ES-I3 (cell line): ENCODE measurements at regions not wholly inside any gene's neighbourhood (a gene's known extent, or its start where the extent isn't known, plus 50 kb on each side); places are given as distances from the start of the nearest gene placed in this dataset.
"Not testable (repeated sequence)": the region's sequence is repeated elsewhere in the genome, so short reads cannot be mapped to it uniquely, and the experiment has no call there.

ENCODE experiments used
- H3K36me3 ChIP-seq: 2 replicates; pipeline ENCODE4 v1.6.1; 2013; ENCODE audit warnings: mild to moderate bottlenecking, low read length, control low read depth, moderate library complexity; ENCODE audit not compliant: insufficient read depth
- H3K4me1 ChIP-seq: 2 replicates; pipeline ENCODE4 v1.6.1; 2013; ENCODE audit warnings: mild to moderate bottlenecking, control low read depth, low read length; ENCODE audit not compliant: insufficient read depth
- H3K9ac ChIP-seq: 2 replicates; pipeline ENCODE4 v1.6.1; 2013; ENCODE audit warnings: low read depth, mild to moderate bottlenecking, low read length, moderate library complexity
- H3K9me3 ChIP-seq: 2 replicates; pipeline ENCODE4 v1.6.1; 2013; ENCODE audit warnings: mild to moderate bottlenecking, low read length, moderate library complexity; ENCODE audit not compliant: control insufficient read depth, insufficient read depth

- H3K4me1 ChIP-seq = no peaks in the 10 kb centered on the region; the same call in 1 of the 2 replicates
- no peaks in the 10 kb centered on the region for H3K9me3 ChIP-seq
- no peak overlapping the region for H3K9ac ChIP-seq
- H3K36me3 ChIP-seq = no peaks in the 10 kb centered on the region
Observed at GRCh38 chr5:87741881-87742280, 329.2 kb upstream of the CCNH start.

- Histone ChIP-seq H3K9ac (no peak overlapping the region), H3K36me3 (no peaks in the 10 kb centered on the region), H3K9me3 (no peaks in the 10 kb centered on the region), H3K4me1 (peaks cover 10% of the 10 kb centered on the region)
Observed at GRCh38 chr5:87735923-87736322, 323.2 kb upstream of the CCNH start.

- H3K9ac ChIP-seq = no peak overlapping the region
- no peaks in the 10 kb centered on the region for H3K9me3 ChIP-seq
- H3K4me1 ChIP-seq = peaks cover 10% of the 10 kb centered on the region
- H3K36me3 ChIP-seq = no peaks in the 10 kb centered on the region
Observed at GRCh38 chr5:87733897-87734296, 321.2 kb upstream of the CCNH start.

GRCh38 chr5:87732875-87733768 is 320.4 kb upstream of the CCNH start:
- Histone ChIP-seq H3K9me3 (no peaks in the 10 kb centered on the region), H3K4me1 (peaks cover 10% of the 10 kb centered on the region), H3K36me3 (no peaks in the 10 kb centered on the region), H3K9ac (no peak overlapping the region)

GRCh38 chr5:87729781-87730180 is 317.1 kb upstream of the CCNH start:
- Histone ChIP-seq H3K9me3 (no peaks in the 10 kb centered on the region), H3K9ac (no peak overlapping the region), H3K36me3 (no peaks in the 10 kb centered on the region), H3K4me1 (peaks cover 10% of the 10 kb centered on the region)

GRCh38 chr5:87722286-87722685 is 309.6 kb upstream of the CCNH start:
- Histone ChIP-seq H3K9me3 (peaks cover 7% of the 10 kb centered on the region; the same call in 1 of the 2 replicates), H3K9ac (no peak overlapping the region), H3K36me3 (no peaks in the 10 kb centered on the region), H3K4me1 (peaks cover 13% of the 10 kb centered on the region; the same call in 1 of the 2 replicates)

GRCh38 chr5:87718224-87718925 is 305.6 kb upstream of the CCNH start:
- H3K9ac ChIP-seq, H3K9me3 ChIP-seq, H3K36me3 ChIP-seq: not testable (repeated sequence)
- peaks cover 13% of the 10 kb centered on the region; the same call in 1 of the 2 replicates for H3K4me1 ChIP-seq

- Histone ChIP-seq H3K9ac (no peak overlapping the region), H3K36me3 (no peaks in the 10 kb centered on the region), H3K4me1 (peaks cover 10% of the 10 kb centered on the region; the same call in 1 of the 2 replicates), H3K9me3 (peaks cover 10% of the 10 kb centered on the region)
Observed at GRCh38 chr5:87717761-87718160, 305.0 kb upstream of the CCNH start.

- Histone ChIP-seq H3K36me3 (no peaks in the 10 kb centered on the region), H3K9me3 (no peaks in the 10 kb centered on the region), H3K9ac (no peak overlapping the region), H3K4me1 (no peaks in the 10 kb centered on the region)
Observed at GRCh38 chr5:87705876-87706275, 293.1 kb upstream of the CCNH start.

- H3K4me1 ChIP-seq = no peaks in the 10 kb centered on the region
- 0 out of 2 replicates have a peak, but pooled peaks cover 2% of the 10 kb centered on the region for H3K9me3 ChIP-seq
- H3K36me3 ChIP-seq = no peaks in the 10 kb centered on the region
- H3K9ac ChIP-seq = no peak overlapping the region
Observed at GRCh38 chr5:87686975-87687374, 274.2 kb upstream of the CCNH start.

GRCh38 chr5:87686018-87686417 is 273.3 kb upstream of the CCNH start:
- Histone ChIP-seq H3K9ac (no peak overlapping the region), H3K36me3 (no peaks in the 10 kb centered on the region), H3K4me1 (no peaks in the 10 kb centered on the region), H3K9me3 (0 out of 2 replicates have a peak, but pooled peaks cover 2% of the 10 kb centered on the region)

- Histone ChIP-seq H3K9ac (no peak overlapping the region), H3K36me3 (no peaks in the 10 kb centered on the region)
Observed at GRCh38 chr5:87674235-87674634, 261.5 kb upstream of the CCNH start.

GRCh38 chr5:87671146-87671545 is 258.4 kb upstream of the CCNH start:
- no peaks in the 10 kb centered on the region for H3K36me3 ChIP-seq
- H3K9ac ChIP-seq = no peak overlapping the region
- H3K4me1 ChIP-seq = no peaks in the 10 kb centered on the region

More at GRCh38 chr5:87674235-87674634, 261.5 kb upstream of the CCNH start:
- H3K9me3 ChIP-seq = no peaks in the 10 kb centered on the region
- no peaks in the 10 kb centered on the region for H3K4me1 ChIP-seq

GRCh38 chr5:87665166-87665565 is 252.4 kb upstream of the CCNH start:
- H3K9ac ChIP-seq = no peak overlapping the region
- no peaks in the 10 kb centered on the region for H3K4me1 ChIP-seq
- H3K9me3 ChIP-seq = no peaks in the 10 kb centered on the region
- H3K36me3 ChIP-seq = no peaks in the 10 kb centered on the region

More at GRCh38 chr5:87671146-87671545, 258.4 kb upstream of the CCNH start:
- no peaks in the 10 kb centered on the region for H3K9me3 ChIP-seq
